ENCODE measurements at regions not wholly inside any gene's neighbourhood (a gene's known extent, or its start where the extent isn't known, plus 50 kb on each side); places are given as distances from the start of the nearest gene placed in this dataset.

GRCh38 chr4:85067342-85067741 is 100.9 kb upstream of the WDFY3 start:
- peaks cover 7% of the 10 kb centered on the region for H3K27me3 ChIP-seq (ENCODE audit: low read depth)
- no peaks in the 10 kb centered on the region for H3K36me3 ChIP-seq (replicated peaks)
- H3K9me3 ChIP-seq: no peaks in the 10 kb centered on the region
- in situ Hi-C loops (cut with MboI; ENCODE audit: low sequenced_read_pairs): no loop called here
- H3K4me3 ChIP-seq: no peak overlapping the region
- no peaks in the 10 kb centered on the region for H3K4me1 ChIP-seq
- no peak for DNase-seq (ENCODE audit: low spot score in 2 of 2)

- in situ Hi-C loops (cut with MboI; ENCODE audit: low sequenced_read_pairs): no loop called here
- no peak for DNase-seq (ENCODE audit: low spot score in 2 of 2)
- Histone ChIP-seq H3K36me3 (replicated peaks) (no peaks in the 10 kb centered on the region), H3K9me3 (no peaks in the 10 kb centered on the region), H3K4me3 (no peak overlapping the region), H3K27me3 (ENCODE audit: low read depth) (no peaks in the 10 kb centered on the region), H3K4me1 (no peaks in the 10 kb centered on the region)
Observed at GRCh38 chr4:85078016-85078415, 111.5 kb upstream of the WDFY3 start.

GRCh38 chr4:85081196-85081595 is 114.7 kb upstream of the WDFY3 start:
- in situ Hi-C loops (cut with MboI; ENCODE audit: low sequenced_read_pairs): no loop called here
- Histone ChIP-seq H3K27me3 (ENCODE audit: low read depth) (peaks cover 2% of the 10 kb centered on the region; the same call in 1 of the 2 replicates), H3K4me1 (no peaks in the 10 kb centered on the region), H3K9me3 (no peaks in the 10 kb centered on the region), H3K4me3 (no peak overlapping the region), H3K36me3 (replicated peaks) (no peaks in the 10 kb centered on the region)
- no peak for DNase-seq (ENCODE audit: low spot score in 2 of 2)

GRCh38 chr4:85084371-85085094 is 118.0 kb upstream of the WDFY3 start:
- in situ Hi-C loops (cut with MboI; ENCODE audit: low sequenced_read_pairs): no loop called here
- Histone ChIP-seq H3K4me1 (no peaks in the 10 kb centered on the region), H3K4me3 (no peak overlapping the region), H3K36me3 (replicated peaks) (no peaks in the 10 kb centered on the region), H3K27me3 (ENCODE audit: low read depth) (peaks cover 2% of the 10 kb centered on the region; the same call in 1 of the 2 replicates), H3K9me3 (no peaks in the 10 kb centered on the region)
- DNase-seq (ENCODE audit: low spot score in 2 of 2): peak; percentile 49 to 63

- Histone ChIP-seq H3K4me1 (no peaks in the 10 kb centered on the region), H3K4me3 (no peak overlapping the region), H3K9me3 (no peaks in the 10 kb centered on the region), H3K36me3 (replicated peaks) (no peaks in the 10 kb centered on the region), H3K27me3 (ENCODE audit: low read depth) (peaks cover 2% of the 10 kb centered on the region; the same call in 1 of the 2 replicates)
- DNase-seq (ENCODE audit: low spot score in 2 of 2): no peak
- in situ Hi-C loops (cut with MboI; ENCODE audit: low sequenced_read_pairs): no loop called here
Observed at GRCh38 chr4:85086721-85087120, 120.2 kb upstream of the WDFY3 start.

- H3K36me3 ChIP-seq (replicated peaks): no peaks in the 10 kb centered on the region
- no peaks in the 10 kb centered on the region for H3K27me3 ChIP-seq (ENCODE audit: low read depth)
- H3K4me3 ChIP-seq: no peak overlapping the region
- no peaks in the 10 kb centered on the region for H3K9me3 ChIP-seq
- no peaks in the 10 kb centered on the region for H3K4me1 ChIP-seq
- DNase-seq (ENCODE audit: low spot score in 2 of 2): no peak
- in situ Hi-C loops (cut with MboI; ENCODE audit: low sequenced_read_pairs): no loop called here
Observed at GRCh38 chr4:85092536-85092935, 126.0 kb upstream of the WDFY3 start.

GRCh38 chr4:85092943-85093342 is 126.5 kb upstream of the WDFY3 start:
- no peaks in the 10 kb centered on the region for H3K9me3 ChIP-seq
- in situ Hi-C loops (cut with MboI; ENCODE audit: low sequenced_read_pairs): no loop called here
- no peaks in the 10 kb centered on the region for H3K4me1 ChIP-seq
- H3K27me3 ChIP-seq (ENCODE audit: low read depth): no peaks in the 10 kb centered on the region
- no peak overlapping the region for H3K4me3 ChIP-seq
- no peak for DNase-seq (ENCODE audit: low spot score in 2 of 2)
- H3K36me3 ChIP-seq (replicated peaks): no peaks in the 10 kb centered on the region

GRCh38 chr4:85094735-85095134 is 128.2 kb upstream of the WDFY3 start:
- no peaks in the 10 kb centered on the region for H3K27me3 ChIP-seq (ENCODE audit: low read depth)
- H3K4me3 ChIP-seq: no peak overlapping the region
- DNase-seq (ENCODE audit: low spot score in 2 of 2): no peak
- no peaks in the 10 kb centered on the region for H3K36me3 ChIP-seq (replicated peaks)
- in situ Hi-C loops (cut with MboI; ENCODE audit: low sequenced_read_pairs): no loop called here
- H3K4me1 ChIP-seq: no peaks in the 10 kb centered on the region
- H3K9me3 ChIP-seq: no peaks in the 10 kb centered on the region

- DNase-seq (ENCODE audit: low spot score in 2 of 2): no peak
- Histone ChIP-seq H3K4me1 (no peaks in the 10 kb centered on the region), H3K9me3 (no peaks in the 10 kb centered on the region), H3K27me3 (ENCODE audit: low read depth) (peaks cover 3% of the 10 kb centered on the region; the same call in 1 of the 2 replicates), H3K4me3 (no peak overlapping the region), H3K36me3 (replicated peaks) (no peaks in the 10 kb centered on the region)
- in situ Hi-C loops (cut with MboI; ENCODE audit: low sequenced_read_pairs): no loop called here
Observed at GRCh38 chr4:85102606-85103005, 136.1 kb upstream of the WDFY3 start.

GRCh38 chr4:85106166-85106565 is 139.7 kb upstream of the WDFY3 start:
- Histone ChIP-seq H3K4me3 (no peak overlapping the region), H3K27me3 (ENCODE audit: low read depth) (peaks cover 3% of the 10 kb centered on the region; the same call in 1 of the 2 replicates), H3K36me3 (replicated peaks) (no peaks in the 10 kb centered on the region), H3K9me3 (no peaks in the 10 kb centered on the region), H3K4me1 (no peaks in the 10 kb centered on the region)
- no peak for DNase-seq (ENCODE audit: low spot score in 2 of 2)
- in situ Hi-C loops (cut with MboI; ENCODE audit: low sequenced_read_pairs): no loop called here

GRCh38 chr4:85106805-85107336 is 140.4 kb upstream of the WDFY3 start:
- Histone ChIP-seq H3K36me3 (replicated peaks) (no peaks in the 10 kb centered on the region), H3K9me3 (no peaks in the 10 kb centered on the region), H3K27me3 (ENCODE audit: low read depth) (peaks cover 3% of the 10 kb centered on the region; the same call in 1 of the 2 replicates), H3K4me3 (no peak overlapping the region), H3K4me1 (no peaks in the 10 kb centered on the region)
- no peak for DNase-seq (ENCODE audit: low spot score in 2 of 2)
- in situ Hi-C loops (cut with MboI; ENCODE audit: low sequenced_read_pairs): no loop called here

GRCh38 chr4:85107553-85107952 is 141.1 kb upstream of the WDFY3 start:
- no peak for DNase-seq (ENCODE audit: low spot score in 2 of 2)
- no peaks in the 10 kb centered on the region for H3K9me3 ChIP-seq
- in situ Hi-C loops (cut with MboI; ENCODE audit: low sequenced_read_pairs): no loop called here
- H3K4me3 ChIP-seq: no peak overlapping the region
- H3K27me3 ChIP-seq (ENCODE audit: low read depth): peaks cover 3% of the 10 kb centered on the region; the same call in 1 of the 2 replicates
- no peaks in the 10 kb centered on the region for H3K36me3 ChIP-seq (replicated peaks)
- H3K4me1 ChIP-seq: no peaks in the 10 kb centered on the region

- no peaks in the 10 kb centered on the region for H3K36me3 ChIP-seq (replicated peaks)
- DNase-seq (ENCODE audit: low spot score in 2 of 2): no peak
- H3K4me3 ChIP-seq: no peak overlapping the region
- no peaks in the 10 kb centered on the region for H3K27me3 ChIP-seq (ENCODE audit: low read depth)
- in situ Hi-C loops (cut with MboI; ENCODE audit: low sequenced_read_pairs): no loop called here
- H3K9me3 ChIP-seq: no peaks in the 10 kb centered on the region
- no peaks in the 10 kb centered on the region for H3K4me1 ChIP-seq
Observed at GRCh38 chr4:85113706-85114105, 147.2 kb upstream of the WDFY3 start.

- in situ Hi-C loops (cut with MboI; ENCODE audit: low sequenced_read_pairs): no loop called here
- H3K4me1 ChIP-seq: no peaks in the 10 kb centered on the region
- H3K36me3 ChIP-seq (replicated peaks): no peaks in the 10 kb centered on the region
- no peaks in the 10 kb centered on the region for H3K27me3 ChIP-seq (ENCODE audit: low read depth)
- DNase-seq (ENCODE audit: low spot score in 2 of 2): no peak
- H3K9me3 ChIP-seq: no peaks in the 10 kb centered on the region
- no peak overlapping the region for H3K4me3 ChIP-seq
Observed at GRCh38 chr4:85114526-85114925, 148.0 kb upstream of the WDFY3 start.

Measured in HAP-1 (cell line).